NOMO-1 treated with DMSO at 0.1 percent for 48 hours (cell line): ENCODE measurements at regions not wholly inside any gene's neighbourhood (a gene's known extent, or its start where the extent isn't known, plus 50 kb on each side); places are given as distances from the start of the nearest gene placed in this dataset.

Source experiments
- DNase-seq: peaks from one replicate; lab custom pipeline; 2025; ENCODE audit not compliant: unreplicated experiment; lab: John Stamatoyannopoulos, UW

DNA sequence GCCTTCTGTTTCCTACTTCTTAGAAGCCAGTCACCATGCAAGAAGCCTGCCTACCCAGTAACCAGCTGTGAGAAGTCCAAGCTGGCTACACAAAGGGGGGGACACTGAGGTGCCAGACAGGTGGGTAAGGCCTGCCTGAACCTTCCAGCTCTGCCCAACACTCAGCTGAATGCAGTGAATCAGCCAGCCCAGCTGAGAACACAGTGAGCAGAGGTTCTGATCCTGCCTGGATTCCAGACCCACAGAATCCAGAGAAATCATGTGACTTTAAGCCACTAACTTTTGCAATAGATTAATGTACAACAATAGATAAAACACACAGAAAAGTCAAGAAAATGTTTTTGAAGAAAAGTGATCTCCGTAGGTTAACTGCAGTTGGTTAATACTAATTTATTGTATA is 151.7 kb downstream of the EFNB2 start:
- no peak for DNase-seq

DNA sequence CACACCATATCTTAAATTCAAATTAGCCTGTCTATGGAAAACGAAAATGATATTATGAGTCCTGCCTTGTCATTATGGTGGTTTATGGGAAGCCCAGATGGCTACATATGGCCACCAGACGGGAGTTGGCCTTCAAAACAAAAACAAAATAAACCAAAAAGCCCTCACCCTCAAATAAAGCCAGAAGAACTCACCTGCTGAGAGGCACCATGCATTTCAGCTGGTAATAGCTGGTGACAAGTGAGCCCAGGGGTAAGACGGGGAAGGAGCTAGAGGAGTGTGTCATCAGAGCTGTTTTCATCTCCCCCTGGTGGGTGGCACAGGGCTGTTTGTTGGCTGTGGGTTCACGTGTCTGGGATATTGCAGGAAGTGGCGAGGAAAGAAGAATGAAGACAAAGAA is 152.9 kb downstream of the EFNB2 start:
- DNase-seq, result no peak

DNA sequence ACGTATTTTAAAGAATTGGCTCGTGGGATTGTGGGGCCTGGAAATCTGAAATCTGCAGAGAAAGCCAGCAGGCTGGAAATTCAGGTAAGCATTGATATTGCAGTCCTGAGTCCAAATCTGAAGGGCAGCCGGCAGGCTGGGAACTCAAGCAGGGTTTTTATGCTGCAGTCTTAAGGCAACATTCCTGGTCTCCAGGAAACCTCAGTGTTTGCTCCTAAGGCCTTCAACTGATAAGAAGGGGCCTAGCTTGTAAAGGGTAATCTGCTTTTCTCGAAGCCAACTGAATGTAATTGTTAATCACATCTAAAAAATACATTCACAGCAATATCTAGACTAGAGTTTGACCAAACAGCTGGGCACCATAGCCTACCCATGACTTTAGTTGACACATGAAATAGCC is 154.4 kb downstream of the EFNB2 start:
- no peak for DNase-seq

DNA sequence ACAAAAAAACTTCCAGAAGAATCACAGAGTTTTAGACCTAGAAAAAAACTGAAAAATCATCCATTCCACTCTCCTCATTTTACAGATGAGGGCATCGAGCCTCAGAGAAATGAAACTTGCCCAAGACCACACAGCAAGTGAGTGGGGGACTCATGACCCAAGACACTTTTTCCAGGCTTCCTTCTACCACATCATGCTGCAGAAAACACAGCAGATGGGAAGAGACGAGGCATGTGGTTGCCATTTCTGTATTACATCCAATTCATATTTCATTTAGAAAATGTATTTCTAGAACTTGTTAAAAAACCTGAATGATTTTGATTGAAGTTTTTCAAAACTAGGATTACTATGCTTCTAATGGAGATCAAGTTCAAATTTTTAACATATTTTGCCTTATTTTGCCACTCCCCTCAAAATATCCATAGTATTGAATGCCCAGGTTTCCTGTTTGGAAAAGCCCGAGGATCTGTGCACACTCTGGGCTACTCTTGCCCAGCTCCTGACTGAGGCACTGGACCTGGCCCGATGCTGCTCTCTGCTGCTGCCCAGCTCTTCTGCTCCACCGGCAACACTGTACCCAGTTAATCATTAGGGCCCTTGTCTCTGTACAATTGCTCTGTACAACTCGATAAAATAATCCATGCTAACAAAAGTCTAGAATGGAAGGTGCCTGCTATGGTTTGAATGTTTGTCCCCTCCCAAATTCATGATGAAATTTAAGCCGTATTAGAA is 157.4 kb downstream of the EFNB2 start:
- no peak for DNase-seq

DNA sequence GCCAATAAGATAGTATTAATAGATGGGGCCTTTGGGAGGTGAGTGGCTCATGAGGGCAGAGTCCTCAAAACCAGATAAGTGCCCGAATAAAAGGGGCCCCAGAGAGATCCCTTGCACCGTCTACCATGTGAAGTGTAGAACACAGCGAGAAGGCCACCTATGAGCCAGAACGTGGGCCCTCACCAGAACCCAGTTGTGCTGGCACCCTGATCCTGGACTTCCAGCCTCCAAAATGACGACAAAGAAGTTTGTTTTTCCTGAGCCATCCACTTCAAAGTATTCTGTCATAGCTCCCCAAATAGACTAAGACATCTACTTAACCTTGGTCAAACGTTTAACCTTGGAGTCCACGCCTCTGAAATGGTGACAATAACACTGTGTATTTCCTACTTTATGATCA is 158.1 kb downstream of the EFNB2 start:
- DNase-seq, result no peak

DNA sequence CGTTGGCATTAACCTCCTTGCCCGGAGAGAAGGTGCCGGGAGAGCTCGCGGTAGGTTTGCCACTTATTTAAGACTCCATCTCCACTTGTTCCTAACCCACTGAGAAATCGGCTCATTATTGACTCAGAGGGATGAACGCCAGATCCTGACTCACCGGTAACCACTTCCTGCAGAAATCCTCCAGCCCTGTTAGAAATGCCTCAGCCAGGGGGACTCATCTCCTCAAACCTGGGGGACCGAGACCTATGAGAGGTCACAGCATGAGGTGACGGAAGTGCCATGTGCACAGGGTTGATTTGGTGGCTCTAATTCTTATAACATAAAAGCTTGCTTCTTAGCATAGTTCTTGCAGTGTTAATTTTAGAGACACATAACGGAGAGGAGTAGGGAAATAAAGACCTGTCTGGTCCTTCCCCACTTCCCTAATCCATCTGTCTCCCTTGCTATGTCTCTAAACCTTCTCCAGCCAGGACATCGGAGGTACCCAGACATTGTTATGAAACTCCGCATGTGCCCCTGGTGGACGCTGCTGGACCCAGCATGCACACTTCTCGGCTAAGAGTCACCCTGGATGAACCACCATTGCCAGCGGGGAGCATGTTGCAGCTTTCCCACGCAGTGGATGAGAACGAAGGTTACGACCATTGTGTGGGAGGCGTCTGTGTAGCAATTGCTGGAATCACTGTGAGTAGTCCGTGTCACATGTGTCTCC is 158.9 kb downstream of the EFNB2 start:
- no peak for DNase-seq

DNA sequence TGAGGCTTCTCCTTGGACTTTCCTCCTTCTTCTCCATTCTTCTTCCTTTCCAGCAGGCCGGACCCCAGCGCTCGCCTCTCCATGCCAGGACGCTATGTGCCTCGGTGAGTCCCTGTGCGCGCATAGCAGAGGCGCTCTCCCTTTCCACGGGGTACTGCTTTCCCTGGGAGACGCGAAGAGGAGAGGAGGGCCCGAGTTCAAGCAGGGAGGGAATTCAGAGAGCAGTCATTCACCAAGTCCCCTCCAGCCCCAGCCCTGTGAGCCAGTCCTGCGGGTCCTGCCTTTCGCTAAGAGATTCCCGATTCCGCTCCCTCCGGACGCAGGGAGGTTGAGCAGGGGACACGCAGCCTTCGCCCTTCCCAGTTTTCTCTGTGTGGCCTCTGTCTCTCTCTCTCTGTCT is 160.4 kb downstream of the EFNB2 start:
- no peak for DNase-seq

DNA sequence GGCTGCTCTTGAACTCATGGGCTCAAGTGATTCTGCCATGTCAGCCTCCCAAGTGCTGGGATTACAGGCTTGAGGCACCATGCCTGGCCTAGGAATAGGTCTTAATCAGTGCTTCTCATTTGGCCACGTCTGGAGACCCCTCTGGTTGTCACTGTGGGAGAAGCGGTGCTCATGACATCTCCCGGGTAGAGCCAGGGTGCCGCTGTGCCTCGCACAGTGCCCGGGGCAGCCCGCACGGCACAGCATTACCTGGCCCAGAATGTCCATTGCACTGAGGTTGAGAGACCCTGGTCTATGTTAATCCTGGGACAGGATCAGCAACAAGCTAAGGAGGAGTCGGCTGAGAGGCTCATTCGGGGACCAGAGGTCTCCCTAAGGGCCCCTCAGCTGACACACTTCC is 160.8 kb downstream of the EFNB2 start:
- no peak for DNase-seq

DNA sequence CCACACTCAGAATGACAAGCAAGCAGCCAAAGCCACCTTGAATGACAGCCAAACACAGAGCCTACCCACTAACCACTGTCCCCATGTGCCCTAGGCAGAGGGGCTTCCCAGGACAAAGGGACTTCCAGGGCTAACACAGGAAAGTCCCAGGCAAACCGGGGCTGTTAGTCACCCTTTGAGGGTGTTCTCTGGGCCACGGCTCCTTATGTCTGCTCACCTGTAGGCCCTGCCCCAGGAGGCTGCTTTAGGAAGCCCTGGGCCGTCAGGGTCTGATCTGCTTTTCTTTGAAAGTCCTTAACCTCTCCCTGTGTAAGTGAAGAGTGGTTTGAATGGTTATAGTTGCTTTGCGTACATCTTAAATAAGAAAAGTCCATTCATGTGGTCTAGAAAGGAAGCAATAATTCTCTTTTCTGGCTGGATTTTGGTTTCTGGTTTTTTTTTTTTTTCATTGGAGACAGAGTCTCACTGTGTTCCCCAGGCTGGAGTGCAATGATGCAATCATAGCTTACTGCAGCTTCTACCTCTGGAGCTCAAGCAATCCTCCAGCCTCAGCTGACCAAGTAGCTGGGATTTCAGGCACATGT is 161.4 kb downstream of the EFNB2 start:
- peak; percentile 29 for DNase-seq

DNA sequence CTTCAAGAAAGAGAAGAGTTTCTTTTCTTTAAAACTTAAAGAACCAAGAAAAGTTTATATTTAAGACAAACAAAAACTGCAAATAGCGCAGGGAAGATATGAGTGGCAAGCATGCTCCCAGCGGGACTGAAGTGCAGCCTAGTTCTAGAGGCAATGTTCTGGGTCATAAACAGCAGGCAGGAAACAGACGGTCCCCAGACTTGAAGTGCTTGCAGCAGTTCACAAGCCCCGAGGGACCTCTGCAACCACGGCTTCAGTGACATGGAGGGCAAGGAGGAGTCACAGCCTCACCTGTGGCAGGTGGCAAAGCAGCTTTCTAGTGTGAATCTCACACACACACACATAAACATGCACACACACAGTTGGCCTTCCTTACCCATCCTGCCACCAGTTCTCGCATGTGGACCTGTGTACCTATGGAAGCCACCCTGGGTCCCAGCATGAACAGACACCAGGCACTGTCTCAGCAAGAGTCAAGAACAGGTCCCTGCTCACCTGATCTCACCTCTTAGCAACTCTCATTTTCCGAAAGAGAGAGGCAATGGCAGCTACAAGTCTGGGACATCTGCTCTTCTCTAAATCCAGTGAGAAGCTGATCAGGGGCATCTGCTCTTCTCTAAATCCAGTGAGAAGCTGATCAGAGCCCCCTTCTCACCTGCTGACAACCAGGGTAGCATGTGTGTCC is 162.0 kb downstream of the EFNB2 start:
- no peak for DNase-seq

DNA sequence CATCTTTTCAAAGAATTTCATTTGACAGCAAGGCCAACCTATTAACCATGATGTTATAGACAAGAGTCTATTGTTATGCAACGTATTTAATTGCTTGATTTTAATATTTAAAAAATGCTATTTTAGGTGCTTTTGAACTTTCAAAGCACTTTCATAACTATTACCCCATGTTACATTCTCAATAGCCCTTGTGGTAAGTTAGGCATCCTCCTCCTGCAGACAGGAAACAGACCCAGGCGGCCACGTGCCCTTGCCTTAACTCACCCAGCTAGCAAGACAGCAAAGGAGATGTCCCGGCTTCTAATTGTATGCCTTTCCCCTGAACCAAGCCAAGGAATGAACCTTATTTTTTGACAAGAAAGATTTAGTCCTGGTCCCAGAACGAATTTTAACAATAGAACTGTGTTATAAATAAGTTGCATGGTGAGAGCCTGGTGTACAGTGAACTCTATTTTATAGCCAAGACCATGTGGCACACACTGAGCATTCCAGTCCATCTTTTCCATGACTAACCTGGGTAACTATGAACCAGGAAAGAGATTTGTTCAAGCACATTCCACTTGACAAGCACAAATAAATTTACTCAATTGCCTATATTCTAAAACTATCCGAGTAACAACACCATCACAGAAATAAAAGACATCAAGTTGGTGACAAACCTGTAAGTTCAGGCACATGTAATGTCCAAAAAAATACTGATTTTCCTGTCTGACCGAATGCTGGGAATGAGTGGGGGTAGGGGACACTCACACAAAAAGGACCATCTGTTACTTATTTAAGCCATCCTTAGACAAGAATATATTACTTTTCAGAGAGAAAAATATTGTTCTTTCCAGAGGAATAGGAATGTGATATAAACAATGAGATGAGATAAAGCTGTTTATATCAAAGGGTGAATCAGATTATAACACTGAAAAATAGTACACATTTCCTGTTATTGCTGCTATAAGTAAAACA is 163.0 kb downstream of the EFNB2 start:
- DNase-seq, result peak; percentile 37

DNA sequence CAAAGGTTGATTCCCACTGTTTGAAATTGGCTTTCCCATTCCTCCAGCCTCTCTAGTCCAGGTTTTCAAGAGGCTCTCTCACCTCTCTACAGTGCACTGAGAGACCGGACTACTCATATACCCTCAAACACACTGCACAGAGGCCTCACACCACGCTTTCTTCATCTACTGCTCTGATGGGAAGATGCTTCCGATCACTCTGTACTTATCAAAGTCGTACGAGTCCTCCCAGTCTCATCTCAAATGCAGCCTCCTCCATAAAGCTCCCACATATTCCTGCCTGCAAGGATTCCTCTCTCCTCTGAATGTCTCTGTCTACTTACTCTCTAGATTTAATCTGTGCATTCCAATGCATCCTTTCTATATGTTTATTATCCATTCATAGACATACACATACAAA is 164.4 kb downstream of the EFNB2 start:
- no peak for DNase-seq

DNA sequence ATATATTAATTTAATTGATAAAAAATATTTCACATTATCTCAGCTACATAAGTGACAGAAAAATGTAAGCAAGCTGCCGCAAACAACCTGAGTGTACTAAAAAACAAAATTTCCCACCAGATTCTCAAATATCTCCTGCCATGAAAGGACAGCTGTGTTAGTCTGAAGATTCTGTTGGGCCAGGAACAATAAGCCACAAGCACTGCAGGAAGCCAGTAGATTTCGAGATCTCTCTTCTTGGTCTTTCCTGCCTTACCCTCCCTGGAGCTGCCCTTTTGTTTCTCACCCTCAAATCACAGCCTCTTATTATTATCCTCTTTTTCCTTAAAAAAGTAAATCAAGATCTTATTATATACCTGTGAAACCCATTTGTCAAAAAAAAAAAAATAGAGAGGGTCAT is 165.6 kb downstream of the EFNB2 start:
- DNase-seq, result no peak

DNA sequence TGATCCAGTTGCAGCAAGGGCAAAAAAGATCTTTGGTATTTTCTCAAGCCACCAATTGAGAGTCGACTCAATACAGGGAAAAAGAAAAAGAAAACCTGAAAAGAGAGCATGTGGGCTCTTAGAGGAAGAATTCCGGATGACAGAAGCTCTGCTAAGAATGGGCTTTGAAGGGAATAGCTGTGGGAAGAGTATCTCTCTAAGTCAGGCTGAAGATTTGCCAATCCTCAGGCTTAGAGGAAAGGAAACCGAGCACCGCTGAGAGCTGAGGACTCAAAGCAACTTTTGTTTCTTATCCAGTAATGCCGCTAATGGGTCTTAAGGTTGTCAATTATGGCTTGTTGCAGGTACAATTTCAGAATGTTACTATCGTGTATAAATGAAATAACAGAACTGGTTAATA is 166.4 kb downstream of the EFNB2 start:
- DNase-seq, result no peak

DNA sequence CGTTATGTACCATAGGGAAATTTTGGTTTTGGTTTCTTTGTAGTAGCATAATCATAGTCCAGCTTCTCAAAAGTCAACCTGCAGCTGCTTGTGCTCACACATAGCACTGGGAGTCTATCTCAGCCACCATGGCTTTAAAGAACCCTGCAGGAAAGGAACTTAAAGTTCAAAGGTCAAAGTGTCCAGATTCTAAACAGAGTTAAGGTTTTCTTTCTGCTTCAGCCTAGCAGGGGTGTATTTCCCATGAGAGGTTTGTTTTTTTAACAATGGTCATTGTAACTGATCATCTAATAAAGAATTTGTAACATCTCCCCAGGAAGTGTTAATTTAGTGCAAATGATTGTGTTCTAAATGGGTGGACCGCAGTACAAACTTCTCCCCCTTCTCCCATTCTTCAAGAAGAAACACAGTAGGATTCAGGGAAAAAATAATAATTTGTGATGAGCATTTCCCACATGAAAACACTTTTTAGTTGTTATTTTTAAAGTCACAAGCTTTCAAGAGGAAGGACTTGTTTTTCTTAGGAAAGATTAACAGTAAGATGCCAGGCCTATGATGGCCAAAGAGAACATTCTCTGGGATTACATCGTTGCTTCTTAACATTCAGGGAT is 168.0 kb downstream of the EFNB2 start:
- no peak for DNase-seq

DNA sequence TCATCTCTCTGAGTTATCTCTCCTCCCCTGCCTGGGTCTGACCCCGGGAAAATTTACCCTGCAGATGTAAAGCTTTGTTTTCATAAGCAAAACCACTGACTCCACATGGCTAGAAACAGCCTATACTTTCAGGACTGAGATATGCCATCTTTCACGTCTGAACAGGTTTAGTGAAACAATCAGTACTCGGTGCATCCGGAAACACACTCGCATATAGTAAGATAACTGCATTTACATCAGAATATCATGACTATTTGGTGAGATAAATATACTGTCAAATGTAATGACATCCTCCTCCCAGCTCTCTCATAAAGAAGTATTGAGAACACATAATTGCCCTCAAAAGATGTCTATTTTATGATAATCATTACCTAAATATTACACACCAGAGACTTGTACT is 172.8 kb downstream of the EFNB2 start:
- no peak for DNase-seq

DNA sequence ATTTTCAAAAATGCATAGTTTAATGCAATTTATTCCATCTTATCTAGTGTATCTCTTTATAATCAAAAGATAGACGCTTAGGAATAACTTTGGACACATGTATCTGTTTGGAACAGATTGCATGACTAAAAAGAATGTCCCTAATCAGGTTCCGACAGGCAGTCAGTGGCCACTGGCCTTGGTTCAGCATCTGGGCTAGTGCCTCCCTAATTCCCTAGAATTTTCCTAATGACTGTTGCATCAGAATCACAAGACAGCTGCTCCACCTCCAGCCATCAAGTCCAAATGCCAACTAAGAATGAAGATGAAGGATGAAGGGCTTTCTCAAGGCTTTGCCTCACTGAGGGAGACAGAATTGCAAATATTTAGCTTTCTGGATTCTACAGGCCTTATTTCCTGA is 173.8 kb downstream of the EFNB2 start:
- DNase-seq, result no peak

DNA sequence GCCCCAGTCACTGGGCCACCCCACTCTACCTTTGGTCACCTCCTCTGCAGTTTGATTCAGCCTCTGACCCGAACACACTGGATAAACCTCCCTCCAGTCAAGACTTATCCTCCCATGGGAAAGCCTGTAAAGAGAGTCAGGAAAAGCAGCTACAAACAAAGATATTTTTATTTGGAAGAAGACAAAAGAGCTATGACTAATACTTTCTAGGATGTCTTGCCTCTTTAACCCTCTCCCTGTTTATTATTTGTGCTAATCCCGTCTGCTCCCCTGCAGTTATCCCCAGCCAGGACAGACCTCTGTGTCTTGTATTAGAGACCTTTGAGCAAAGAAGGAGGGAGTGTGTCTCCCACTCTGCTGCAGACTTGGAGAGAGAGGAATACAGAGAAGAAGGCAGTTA is 178.3 kb downstream of the EFNB2 start:
- no peak for DNase-seq

DNA sequence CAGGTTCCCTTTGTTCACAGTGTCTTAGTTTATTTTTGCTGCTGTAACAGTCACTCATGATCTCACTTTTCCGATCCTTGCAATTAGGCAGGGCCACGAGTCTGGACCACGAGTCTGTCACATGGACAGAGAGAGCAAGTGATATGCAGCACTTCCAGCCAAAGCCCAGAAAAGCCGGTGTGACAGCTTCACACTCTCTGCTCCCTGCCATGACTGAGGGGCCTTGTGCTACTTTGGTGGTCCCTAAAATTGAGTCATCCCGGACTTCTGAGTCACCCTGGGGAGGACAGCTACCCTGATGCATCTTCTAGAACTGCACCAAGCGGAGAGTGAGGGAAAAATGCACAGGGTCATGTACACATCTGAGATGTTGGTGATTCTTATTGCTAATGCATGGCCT is 179.6 kb downstream of the EFNB2 start:
- no peak for DNase-seq

DNA sequence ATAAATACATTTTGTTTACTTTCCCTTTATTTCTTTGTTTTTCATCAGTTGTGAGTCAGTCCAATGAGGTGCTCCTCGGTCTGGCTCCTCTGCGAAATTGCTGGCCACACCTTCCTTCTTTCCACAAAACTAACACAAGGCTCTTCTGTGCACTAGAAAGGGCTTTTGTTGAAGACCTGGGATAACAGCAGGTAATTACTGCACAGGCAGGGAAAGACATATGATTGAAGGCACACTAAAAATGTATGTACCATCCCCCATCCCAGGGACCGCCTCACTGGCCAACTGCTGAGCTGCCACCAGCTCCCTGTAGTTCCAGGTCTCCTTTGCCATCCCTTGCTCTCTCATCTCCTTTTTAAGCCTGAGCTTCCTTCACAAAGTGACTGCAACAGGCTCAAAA is 180.5 kb downstream of the EFNB2 start:
- no peak for DNase-seq
